ENCODE measurements at regions not wholly inside any gene's neighbourhood (a gene's known extent, or its start where the extent isn't known, plus 50 kb on each side); places are given as distances from the start of the nearest gene placed in this dataset.

DNA sequence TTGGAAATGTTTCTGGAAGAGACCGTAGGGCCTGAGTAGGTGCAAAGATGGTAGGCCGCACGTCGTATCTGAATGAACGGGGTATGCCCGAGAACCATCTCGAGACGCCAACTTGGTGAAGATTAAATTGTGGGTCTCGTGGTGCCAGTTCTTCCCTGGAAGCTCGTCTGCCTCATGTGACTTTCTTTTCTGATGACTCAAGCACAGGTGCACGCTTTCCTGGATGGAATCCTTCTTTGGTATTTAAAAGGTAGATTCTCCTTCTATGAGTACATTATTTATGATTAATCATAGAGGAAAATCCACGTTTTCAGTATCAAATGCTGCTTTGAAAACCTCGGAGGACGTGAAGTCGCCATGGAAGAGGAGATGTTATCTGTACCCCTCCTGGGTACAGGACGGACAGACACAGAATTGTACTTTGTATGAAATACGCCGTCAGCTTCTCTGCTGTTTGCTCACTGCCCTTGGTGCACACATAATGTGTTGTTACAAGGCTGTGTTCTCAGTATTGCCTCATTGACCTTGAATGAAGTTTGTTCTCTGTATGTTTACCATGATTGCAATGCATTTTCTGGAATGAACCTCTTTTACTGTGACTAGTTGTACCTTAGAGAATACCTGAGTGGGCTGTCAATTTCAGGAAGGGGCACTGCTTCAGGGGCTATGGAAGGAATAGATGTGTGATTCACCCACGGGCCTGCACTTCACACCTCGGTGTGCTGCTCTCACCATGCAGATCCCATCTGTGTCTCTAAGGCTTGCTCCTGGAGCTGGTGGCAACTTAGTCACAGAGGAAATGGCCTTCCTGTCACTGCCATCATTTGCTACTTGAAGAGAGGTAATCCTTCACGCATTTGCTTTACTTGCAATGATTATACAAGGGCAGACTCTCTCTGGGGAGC is 137.3 kb upstream of the RTL1 start (continued):
- TF ChIP-seq ZNF674 (CRISPR knock-in tag; IDR thresholded peaks at IDR 0.05; ENCODE audit: low read depth) = no peak
- TF ChIP-seq ZNF615 (CRISPR knock-in tag; IDR thresholded peaks at IDR 0.05; ENCODE audit: borderline replicate concordance) = no peak
- TF ChIP-seq PHF20 (CRISPR knock-in tag; IDR thresholded peaks at IDR 0.05) = no peak
- no peak for TF ChIP-seq TAF15 (IDR thresholded peaks at IDR 0.05; ENCODE audit: low read depth, low read length, poor library complexity, severe bottlenecking)
- TF ChIP-seq SAP130 (CRISPR knock-in tag; IDR thresholded peaks at IDR 0.05; ENCODE audit: low read depth) = peak; percentile 51
- no peak for TF ChIP-seq ZNF547 (CRISPR knock-in tag; IDR thresholded peaks at IDR 0.05)
- TF ChIP-seq DNMT1 (CRISPR knock-in tag; IDR thresholded peaks at IDR 0.05) = no peak
- TF ChIP-seq ZBTB38 (CRISPR knock-in tag; IDR thresholded peaks at IDR 0.05) = no peak
- TF ChIP-seq ATAD3A (CRISPR knock-in tag; IDR thresholded peaks at IDR 0.05) = no peak
- no peak for TF ChIP-seq ZMAT3 (CRISPR knock-in tag; conservative IDR thresholded peaks at IDR 0.05)
- no peak for TF ChIP-seq ZNF75D (CRISPR knock-in tag; IDR thresholded peaks at IDR 0.05; ENCODE audit: borderline replicate concordance)
- no peak for TF ChIP-seq NFE2L2 (IDR thresholded peaks at IDR 0.05; ENCODE audit: low read length)
- TF ChIP-seq, protein P1, sequence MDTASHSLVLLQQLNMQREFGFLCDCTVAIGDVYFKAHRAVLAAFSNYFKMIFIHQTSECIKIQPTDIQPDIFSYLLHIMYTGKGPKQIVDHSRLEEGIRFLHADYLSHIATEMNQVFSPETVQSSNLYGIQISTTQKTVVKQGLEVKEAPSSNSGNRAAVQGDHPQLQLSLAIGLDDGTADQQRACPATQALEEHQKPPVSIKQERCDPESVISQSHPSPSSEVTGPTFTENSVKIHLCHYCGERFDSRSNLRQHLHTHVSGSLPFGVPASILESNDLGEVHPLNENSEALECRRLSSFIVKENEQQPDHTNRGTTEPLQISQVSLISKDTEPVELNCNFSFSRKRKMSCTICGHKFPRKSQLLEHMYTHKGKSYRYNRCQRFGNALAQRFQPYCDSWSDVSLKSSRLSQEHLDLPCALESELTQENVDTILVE (CRISPR knock-in tag; IDR thresholded peaks at IDR 0.05) = peak; percentile 68
- TF ChIP-seq, protein P2, sequence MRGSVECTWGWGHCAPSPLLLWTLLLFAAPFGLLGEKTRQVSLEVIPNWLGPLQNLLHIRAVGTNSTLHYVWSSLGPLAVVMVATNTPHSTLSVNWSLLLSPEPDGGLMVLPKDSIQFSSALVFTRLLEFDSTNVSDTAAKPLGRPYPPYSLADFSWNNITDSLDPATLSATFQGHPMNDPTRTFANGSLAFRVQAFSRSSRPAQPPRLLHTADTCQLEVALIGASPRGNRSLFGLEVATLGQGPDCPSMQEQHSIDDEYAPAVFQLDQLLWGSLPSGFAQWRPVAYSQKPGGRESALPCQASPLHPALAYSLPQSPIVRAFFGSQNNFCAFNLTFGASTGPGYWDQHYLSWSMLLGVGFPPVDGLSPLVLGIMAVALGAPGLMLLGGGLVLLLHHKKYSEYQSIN (CRISPR knock-in tag; IDR thresholded peaks at IDR 0.05; ENCODE audit: borderline replicate concordance) = no peak
- no peak for TF ChIP-seq GTF3A (CRISPR knock-in tag; conservative IDR thresholded peaks at IDR 0.05)
- no peak for TF ChIP-seq RELA (CRISPR knock-in tag; IDR thresholded peaks at IDR 0.05)
- no peak for TF ChIP-seq ZNF777 (CRISPR knock-in tag; IDR thresholded peaks at IDR 0.05)
- TF ChIP-seq NFYB (CRISPR knock-in tag; IDR thresholded peaks at IDR 0.05) = no peak
- no peak for TF ChIP-seq ZNF44 (CRISPR knock-in tag; IDR thresholded peaks at IDR 0.05)
- TF ChIP-seq MAFK (conservative IDR thresholded peaks at IDR 0.05 in 1 of 2, IDR thresholded peaks at IDR 0.05 in 1 of 2; ENCODE audit: low read length in 2 of 2) = peak; percentile 5 to 16; a peak in 2 of 4 replicates
- TF ChIP-seq, protein P3, sequence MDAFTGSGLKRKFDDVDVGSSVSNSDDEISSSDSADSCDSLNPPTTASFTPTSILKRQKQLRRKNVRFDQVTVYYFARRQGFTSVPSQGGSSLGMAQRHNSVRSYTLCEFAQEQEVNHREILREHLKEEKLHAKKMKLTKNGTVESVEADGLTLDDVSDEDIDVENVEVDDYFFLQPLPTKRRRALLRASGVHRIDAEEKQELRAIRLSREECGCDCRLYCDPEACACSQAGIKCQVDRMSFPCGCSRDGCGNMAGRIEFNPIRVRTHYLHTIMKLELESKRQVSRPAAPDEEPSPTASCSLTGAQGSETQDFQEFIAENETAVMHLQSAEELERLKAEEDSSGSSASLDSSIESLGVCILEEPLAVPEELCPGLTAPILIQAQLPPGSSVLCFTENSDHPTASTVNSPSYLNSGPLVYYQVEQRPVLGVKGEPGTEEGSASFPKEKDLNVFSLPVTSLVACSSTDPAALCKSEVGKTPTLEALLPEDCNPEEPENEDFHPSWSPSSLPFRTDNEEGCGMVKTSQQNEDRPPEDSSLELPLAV (CRISPR knock-in tag; conservative IDR thresholded peaks at IDR 0.05; ENCODE audit: low read depth) = no peak
- TF ChIP-seq, protein P4, sequence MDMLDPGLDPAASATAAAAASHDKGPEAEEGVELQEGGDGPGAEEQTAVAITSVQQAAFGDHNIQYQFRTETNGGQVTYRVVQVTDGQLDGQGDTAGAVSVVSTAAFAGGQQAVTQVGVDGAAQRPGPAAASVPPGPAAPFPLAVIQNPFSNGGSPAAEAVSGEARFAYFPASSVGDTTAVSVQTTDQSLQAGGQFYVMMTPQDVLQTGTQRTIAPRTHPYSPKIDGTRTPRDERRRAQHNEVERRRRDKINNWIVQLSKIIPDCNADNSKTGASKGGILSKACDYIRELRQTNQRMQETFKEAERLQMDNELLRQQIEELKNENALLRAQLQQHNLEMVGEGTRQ (IDR thresholded peaks at IDR 0.05; ENCODE audit: low read depth, low read length) = no peak
- TF ChIP-seq, protein P4 (CRISPR knock-in tag; IDR thresholded peaks at IDR 0.05; ENCODE audit: borderline replicate concordance) = no peak
- TF ChIP-seq RARG (CRISPR knock-in tag; IDR thresholded peaks at IDR 0.05; ENCODE audit: low read depth) = no peak
- no peak for TF ChIP-seq FOXM1 (CRISPR knock-in tag; IDR thresholded peaks at IDR 0.05)
- TF ChIP-seq ERF (CRISPR knock-in tag; IDR thresholded peaks at IDR 0.05) = peak; percentile 68; the same call in 1 of the 2 replicates
- no peak for TF ChIP-seq SMARCC2 (IDR thresholded peaks at IDR 0.05)
